Stimulated activated effector memory CD8-positive, alpha-beta T cell treated with anti-CD3 and anti-CD28 coated beads, Interleukin-12 subunit alpha, Interleukin-12 subunit beta, amount 100 ng/mL, for 72 hours (primary cell): ENCODE measurements at regions not wholly inside any gene's neighbourhood (a gene's known extent, or its start where the extent isn't known, plus 50 kb on each side); places are given as distances from the start of the nearest gene placed in this dataset.

Experiments used
- ATAC-seq: fragments of 150-1000 bp; cut with Tn5 transposase; 2 replicates; pipeline ENCODE4 v1.10.0; 2021
- DNase-seq, 2 donors: peaks; one replicate each; pipeline ENCODE4 v3.0.0; 2021 to 2022; ENCODE audit warnings: low spot score in 2 of 2
- H3K27ac Mint-ChIP-seq: one replicate; pipeline ENCODE4 v1.8.0; 2022; ENCODE audit warnings: mild to moderate bottlenecking, mixed read lengths
- H3K36me3 Mint-ChIP-seq: one replicate; pipeline ENCODE4 v1.8.0; 2022; ENCODE audit warnings: mild to moderate bottlenecking, mixed read lengths
- H3K4me1 Mint-ChIP-seq: one replicate; pipeline ENCODE4 v1.8.0; 2022; ENCODE audit warnings: mixed read lengths
- H3K4me3 Mint-ChIP-seq: one replicate; pipeline ENCODE4 v1.8.0; 2022; ENCODE audit warnings: mild to moderate bottlenecking, mixed read lengths
- H3K9me3 Mint-ChIP-seq: one replicate; pipeline ENCODE4 v1.8.0; 2022; ENCODE audit warnings: mixed read lengths

DNA sequence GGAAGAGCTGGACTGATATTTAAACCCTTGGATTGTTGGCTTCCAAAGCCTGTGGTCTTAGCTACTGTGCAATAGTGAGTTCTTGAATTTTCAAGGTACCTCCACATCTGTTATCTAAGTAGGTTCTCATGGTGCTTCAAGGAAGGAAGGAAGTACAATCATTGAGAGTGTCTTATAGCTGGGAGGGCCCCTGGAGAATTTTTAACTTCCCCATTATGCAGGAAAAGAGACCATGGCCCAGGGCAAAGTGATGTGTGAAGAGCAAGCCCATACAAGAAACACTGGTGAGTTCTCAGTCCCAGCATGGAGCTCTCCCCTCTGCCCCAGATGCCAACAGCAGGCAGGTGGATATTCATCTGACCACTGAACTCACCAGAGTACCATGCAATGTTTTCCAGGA, 169.0 kb upstream of the IRX6 start:
- H3K27ac Mint-ChIP-seq, result no peak overlapping the region
- peaks cover 5% of the 10 kb centered on the region for H3K9me3 Mint-ChIP-seq
- no peaks in the 10 kb centered on the region for H3K36me3 Mint-ChIP-seq
- ATAC-seq, result no peak
- no peaks in the 10 kb centered on the region for H3K4me1 Mint-ChIP-seq
- no peak overlapping the region for H3K4me3 Mint-ChIP-seq
- DNase-seq, result no peak

DNA sequence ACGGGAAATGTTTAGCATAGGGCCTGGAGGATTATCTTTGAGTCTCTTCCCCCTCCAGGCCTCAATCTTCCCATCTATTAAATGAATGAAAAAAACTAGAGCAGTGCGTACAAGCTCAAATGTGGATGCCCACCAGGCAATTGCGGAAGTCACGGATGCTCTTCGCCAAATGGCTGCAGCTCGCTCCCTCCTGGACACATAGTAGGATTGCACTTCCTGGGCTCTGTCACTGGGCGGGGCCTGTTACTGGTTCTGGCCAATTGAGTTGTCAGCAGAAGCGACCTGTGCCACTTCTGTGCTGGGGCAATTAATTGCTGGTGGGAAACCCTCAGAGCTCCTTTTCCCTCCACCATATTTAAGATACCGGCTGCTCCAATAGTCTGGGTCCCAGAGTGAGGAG, 168.2 kb upstream of the IRX6 start:
- no peak for ATAC-seq
- H3K4me1 Mint-ChIP-seq, result no peaks in the 10 kb centered on the region
- DNase-seq, result no peak
- peaks cover 5% of the 10 kb centered on the region for H3K9me3 Mint-ChIP-seq
- no peaks in the 10 kb centered on the region for H3K36me3 Mint-ChIP-seq
- no peak overlapping the region for H3K27ac Mint-ChIP-seq
- H3K4me3 Mint-ChIP-seq, result no peak overlapping the region

DNA sequence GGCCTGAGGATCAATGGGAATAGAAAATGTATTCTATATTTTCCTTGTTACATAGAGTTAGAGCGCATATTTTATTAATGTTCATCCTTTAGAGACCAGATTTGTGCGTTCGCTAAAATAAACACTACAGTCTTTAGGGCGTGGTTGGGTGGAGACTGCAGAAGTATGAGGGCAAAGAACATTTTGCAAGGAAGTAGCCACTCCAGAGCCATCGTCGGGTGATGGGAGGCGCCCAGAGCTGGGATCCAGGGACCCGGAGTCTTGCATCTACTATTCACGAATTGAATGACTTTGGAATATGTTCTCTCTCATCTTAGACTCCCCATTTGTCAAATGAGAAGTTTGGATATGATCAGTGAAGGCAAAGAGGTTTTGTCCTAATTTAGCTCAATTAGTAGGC, 154.2 kb upstream of the IRX6 start:
- Mint-ChIP-seq H3K9me3 (no peaks in the 10 kb centered on the region), H3K4me3 (no peak overlapping the region), H3K27ac (no peak overlapping the region), H3K4me1 (no peaks in the 10 kb centered on the region), H3K36me3 (no peaks in the 10 kb centered on the region)
- no peak for DNase-seq
- ATAC-seq, result no peak

DNA sequence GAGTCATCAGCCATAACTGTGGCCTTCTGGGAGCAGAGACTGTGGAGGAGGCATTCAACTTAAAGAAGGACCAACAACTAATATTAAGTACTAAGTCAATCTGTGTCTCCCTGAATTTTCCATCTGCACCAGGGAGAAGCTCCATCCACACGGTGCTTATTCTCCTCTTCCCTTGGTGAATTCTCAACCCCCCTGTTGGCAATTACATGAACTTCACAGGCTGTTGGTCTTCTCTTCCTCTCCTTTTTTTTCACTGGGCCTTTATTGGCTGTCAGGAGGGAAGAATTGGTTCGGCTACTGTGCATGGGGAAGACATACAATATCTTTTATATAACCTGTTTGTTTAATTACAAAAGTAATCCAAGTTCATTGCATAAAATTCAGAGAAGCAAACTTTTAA, 152.8 kb upstream of the IRX6 start:
- Mint-ChIP-seq H3K9me3 (no peaks in the 10 kb centered on the region), H3K4me3 (no peak overlapping the region), H3K4me1 (no peaks in the 10 kb centered on the region), H3K36me3 (no peaks in the 10 kb centered on the region), H3K27ac (no peak overlapping the region)
- no peak for DNase-seq
- ATAC-seq, result no peak

DNA sequence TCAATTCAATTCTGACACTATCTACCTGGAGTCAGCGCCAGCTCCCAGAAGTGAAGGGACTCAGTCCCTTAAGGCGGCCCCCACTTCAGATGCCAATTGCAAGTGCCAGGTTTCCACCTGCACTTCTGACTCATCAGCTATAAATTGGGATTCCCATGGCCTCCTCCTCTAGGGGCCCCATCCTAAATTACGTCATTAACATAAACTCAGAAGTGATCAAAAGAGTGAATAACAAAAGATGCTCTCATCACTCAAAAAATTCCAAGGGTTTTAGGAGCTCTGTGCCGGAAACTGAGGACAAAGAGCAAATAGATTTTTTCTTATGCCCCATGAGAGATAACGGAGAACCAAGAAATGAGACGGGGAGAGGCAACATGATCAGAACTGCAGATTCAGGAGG, 148.6 kb upstream of the IRX6 start:
- no peaks in the 10 kb centered on the region for H3K4me1 Mint-ChIP-seq
- no peak for DNase-seq
- H3K4me3 Mint-ChIP-seq, result no peak overlapping the region
- no peak overlapping the region for H3K27ac Mint-ChIP-seq
- H3K36me3 Mint-ChIP-seq, result no peaks in the 10 kb centered on the region
- no peak for ATAC-seq
- H3K9me3 Mint-ChIP-seq, result no peaks in the 10 kb centered on the region

DNA sequence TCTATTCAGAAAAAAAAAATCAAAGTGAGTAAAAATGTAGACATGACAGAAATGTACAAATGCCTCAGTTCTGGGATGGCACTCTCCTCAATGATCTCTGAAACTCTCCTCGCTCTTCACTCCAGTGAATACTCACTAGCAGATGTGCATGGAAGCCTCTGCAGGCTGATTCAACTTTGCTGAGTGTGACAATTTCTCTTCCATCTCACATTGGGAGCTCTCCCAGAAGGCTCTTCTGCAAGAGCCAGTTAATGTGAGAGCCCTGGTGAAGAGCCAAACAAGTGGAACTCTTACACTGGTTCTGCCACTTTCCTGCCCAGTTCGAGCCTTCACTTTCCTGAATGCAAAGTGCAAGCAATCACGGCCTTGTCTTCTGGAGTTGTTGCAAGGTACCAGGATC, 147.1 kb upstream of the IRX6 start:
- no peak overlapping the region for H3K4me3 Mint-ChIP-seq
- no peaks in the 10 kb centered on the region for H3K4me1 Mint-ChIP-seq
- no peaks in the 10 kb centered on the region for H3K36me3 Mint-ChIP-seq
- no peak overlapping the region for H3K27ac Mint-ChIP-seq
- no peak for DNase-seq
- ATAC-seq, result no peak
- H3K9me3 Mint-ChIP-seq, result no peaks in the 10 kb centered on the region

DNA sequence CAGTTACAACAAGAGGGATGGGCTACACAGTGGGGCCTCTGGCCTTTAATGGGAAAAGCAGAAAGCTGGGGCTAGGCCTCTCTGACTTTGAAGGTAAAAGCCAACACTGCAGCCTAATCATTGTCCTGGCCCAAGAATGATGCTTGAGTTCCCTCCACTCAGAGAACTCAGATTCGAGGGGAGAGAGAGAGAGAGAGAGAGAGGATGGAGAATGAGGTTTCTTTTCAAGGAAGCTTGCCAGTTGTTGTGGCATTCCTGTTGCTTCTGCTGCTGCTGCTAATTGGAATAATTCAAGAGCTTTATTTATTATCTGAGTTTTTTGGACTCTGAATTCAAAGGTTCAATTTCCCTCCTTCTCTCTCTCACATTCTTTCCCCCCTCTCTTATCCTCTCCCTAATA, 144.6 kb upstream of the IRX6 start:
- DNase-seq (no peak), ATAC-seq (no peak)
- Mint-ChIP-seq H3K36me3 (no peaks in the 10 kb centered on the region), H3K27ac (no peak overlapping the region), H3K9me3 (no peaks in the 10 kb centered on the region), H3K4me3 (no peak overlapping the region), H3K4me1 (no peaks in the 10 kb centered on the region)

DNA sequence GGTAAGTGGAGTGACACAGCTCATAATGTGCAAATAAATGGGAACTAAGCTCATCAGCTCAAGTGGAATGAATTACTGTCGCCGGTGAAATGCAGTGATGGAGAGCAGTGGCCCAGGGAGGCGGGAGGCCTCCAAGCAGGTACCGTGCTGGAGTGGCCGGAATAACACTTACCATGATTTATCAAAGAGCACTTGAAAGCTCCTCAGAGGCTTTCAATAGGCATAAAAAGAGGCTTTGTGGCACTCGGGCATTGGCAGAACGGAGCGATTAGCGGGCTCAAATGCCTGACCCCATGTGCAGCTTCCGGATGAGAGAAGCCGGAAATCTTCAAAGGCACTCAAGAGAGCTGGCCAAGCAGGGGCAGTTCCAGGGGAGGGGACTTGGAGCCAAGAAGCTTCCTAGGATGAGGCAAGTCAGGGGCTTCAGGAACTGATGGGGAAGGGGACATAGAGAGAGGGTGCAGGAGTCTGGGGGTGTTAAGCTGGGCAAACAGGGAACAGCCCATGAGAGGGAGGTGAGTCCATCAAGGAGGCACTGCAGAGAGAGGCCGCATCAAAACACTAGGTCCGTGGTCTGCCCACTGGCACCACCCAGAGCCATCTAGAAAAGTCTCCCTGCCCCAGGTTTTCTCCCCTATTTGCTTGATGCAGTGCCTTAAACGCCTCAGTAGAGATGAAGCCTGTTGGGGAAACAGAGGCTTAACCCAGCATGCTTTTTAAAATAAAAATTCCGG, 144.0 kb upstream of the IRX6 start:
- no peak overlapping the region for H3K27ac Mint-ChIP-seq
- no peaks in the 10 kb centered on the region for H3K36me3 Mint-ChIP-seq
- ATAC-seq, result no peak
- H3K4me3 Mint-ChIP-seq, result no peak overlapping the region
- H3K4me1 Mint-ChIP-seq, result no peaks in the 10 kb centered on the region
- no peak for DNase-seq
- no peaks in the 10 kb centered on the region for H3K9me3 Mint-ChIP-seq

DNA sequence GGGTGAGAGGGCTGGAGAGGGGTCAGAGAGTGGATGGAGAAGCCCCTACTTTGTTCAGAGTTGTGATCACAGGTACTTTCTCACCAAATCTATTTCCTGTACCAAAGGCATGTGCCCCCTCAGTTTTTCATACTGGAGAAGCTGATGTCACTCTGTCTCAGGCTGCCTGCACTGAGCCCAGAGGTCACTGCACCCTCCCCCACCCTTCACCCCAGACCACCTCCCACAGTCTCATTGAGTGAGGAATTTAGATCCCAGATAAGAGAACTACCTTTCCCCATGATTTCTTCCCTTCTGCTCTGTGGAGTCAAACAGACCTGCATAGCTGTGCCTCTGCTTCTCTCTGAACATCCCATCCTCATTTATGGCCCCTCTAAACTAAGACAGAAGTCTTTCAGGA, 140.0 kb upstream of the IRX6 start:
- no peaks in the 10 kb centered on the region for H3K36me3 Mint-ChIP-seq
- H3K9me3 Mint-ChIP-seq, result no peaks in the 10 kb centered on the region
- no peak overlapping the region for H3K27ac Mint-ChIP-seq
- ATAC-seq, result no peak
- no peaks in the 10 kb centered on the region for H3K4me1 Mint-ChIP-seq
- H3K4me3 Mint-ChIP-seq, result no peak overlapping the region
- no peak for DNase-seq

DNA sequence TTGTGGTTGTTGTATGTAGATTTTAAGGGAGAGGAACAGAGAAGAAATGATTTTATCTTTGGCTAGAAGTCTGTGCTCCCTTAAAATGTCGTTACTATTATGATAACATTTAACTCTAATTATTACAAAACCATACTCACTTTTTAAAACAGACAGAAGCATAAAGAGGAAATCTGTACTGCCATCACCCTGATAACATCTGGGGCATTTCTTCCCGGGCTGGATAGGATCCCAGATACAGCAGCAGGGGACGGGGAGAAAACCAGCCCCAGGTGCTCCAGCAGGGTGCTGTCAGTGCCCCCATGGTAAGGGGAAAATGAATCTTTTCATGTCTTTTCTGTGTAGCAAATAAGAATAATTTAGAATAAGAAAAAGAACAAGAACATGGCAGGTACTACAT, 139.4 kb upstream of the IRX6 start:
- no peak overlapping the region for H3K4me3 Mint-ChIP-seq
- no peak overlapping the region for H3K27ac Mint-ChIP-seq
- no peaks in the 10 kb centered on the region for H3K36me3 Mint-ChIP-seq
- H3K9me3 Mint-ChIP-seq, result no peaks in the 10 kb centered on the region
- no peaks in the 10 kb centered on the region for H3K4me1 Mint-ChIP-seq
- ATAC-seq (no peak), DNase-seq (no peak)

DNA sequence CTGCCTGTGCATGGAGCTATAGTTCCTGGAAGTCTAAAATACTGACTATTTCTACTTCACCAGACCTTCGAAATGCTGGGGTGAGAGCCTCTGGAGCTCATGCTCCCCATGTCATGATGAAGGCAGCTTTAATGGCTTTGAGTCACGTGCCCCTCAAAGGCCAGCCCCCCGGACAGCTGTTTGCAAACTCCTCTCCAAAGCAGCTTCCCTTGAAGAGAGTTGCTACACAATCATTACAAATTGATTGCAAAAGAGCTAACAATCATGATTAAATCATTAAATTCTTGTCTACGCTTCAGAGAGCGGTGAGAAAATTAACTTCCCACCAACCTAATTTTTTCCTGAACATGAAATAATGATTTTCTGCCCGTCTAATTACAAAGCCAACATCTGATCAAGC, 134.8 kb upstream of the IRX6 start:
- no peak for ATAC-seq
- H3K27ac Mint-ChIP-seq, result no peak overlapping the region

DNA sequence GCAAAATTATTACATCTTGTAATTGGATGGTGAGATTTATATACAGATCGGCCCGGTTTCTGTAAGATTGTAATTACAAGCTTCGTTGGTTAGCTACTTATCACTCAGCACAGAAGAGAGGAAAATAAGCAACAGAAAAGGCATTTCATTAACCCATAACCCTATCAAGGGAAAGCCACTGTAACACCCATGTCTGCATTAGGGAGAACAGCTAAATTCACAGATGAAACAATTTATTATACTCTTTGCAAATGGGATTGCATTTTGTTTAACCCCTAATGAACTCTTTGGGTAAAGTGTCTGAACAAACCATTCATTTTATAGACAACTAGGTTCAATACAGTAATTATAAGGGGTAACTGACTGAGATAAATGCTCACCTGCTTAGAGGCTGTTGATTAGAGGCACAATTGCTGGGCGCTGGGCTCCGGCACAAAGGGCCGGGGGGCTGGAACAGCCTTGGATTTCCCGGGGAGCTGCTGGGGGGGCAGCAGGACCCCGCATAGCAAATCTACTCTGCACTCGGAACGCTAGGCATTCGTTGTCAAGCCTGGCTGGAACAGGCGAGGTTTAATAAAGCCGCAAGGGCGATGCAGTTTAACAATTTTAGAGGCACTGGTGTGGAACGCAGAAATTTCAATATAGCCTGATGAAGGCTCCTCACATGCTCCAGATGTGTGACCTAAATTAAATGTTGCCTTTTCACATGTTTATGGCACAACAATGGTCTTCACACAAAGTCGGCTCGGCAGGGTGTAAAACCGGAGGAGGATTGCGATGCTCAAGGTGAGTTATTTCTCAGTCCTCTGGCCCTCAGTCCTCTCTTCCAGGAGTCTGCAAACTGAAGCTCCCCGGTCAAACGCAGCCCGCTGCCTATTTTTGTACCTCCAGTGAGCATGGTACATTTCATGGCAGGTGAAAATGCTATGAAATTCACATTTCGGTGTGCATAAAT, 134.0 kb upstream of the IRX6 start:
- H3K4me3 Mint-ChIP-seq, result no peak overlapping the region
- H3K9me3 Mint-ChIP-seq, result no peaks in the 10 kb centered on the region
- no peak for DNase-seq
- no peaks in the 10 kb centered on the region for H3K4me1 Mint-ChIP-seq
- no peak for ATAC-seq
- no peaks in the 10 kb centered on the region for H3K36me3 Mint-ChIP-seq
- H3K27ac Mint-ChIP-seq, result no peak overlapping the region

More for the DNA sequence above, 134.8 kb upstream of the IRX6 start:
- Mint-ChIP-seq H3K9me3 (no peaks in the 10 kb centered on the region), H3K36me3 (no peaks in the 10 kb centered on the region), H3K4me3 (no peak overlapping the region), H3K4me1 (no peaks in the 10 kb centered on the region)
- DNase-seq, result no peak

DNA sequence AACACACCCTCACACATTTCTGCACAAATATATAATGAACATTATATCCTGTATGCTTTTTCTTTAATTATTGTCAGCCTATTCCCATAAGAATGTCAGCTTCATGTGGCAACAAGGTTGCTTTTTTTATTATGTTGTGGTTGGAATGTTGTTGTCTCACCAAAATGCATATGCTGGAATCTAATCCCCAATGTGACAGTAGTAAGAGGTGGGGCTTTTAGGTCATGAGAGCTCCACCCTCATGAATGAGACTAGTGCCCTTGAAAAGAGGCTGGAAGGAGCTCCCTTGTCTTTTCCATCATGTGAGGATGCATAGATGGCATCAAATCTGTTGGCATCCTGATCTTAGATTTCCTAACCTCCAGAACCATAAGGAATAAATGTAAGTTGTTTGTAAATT, 131.3 kb upstream of the IRX6 start:
- no peak overlapping the region for H3K27ac Mint-ChIP-seq
- no peak for DNase-seq
- H3K4me3 Mint-ChIP-seq, result no peak overlapping the region
- no peaks in the 10 kb centered on the region for H3K36me3 Mint-ChIP-seq
- ATAC-seq, result no peak
- H3K4me1 Mint-ChIP-seq, result no peaks in the 10 kb centered on the region
- H3K9me3 Mint-ChIP-seq, result no peaks in the 10 kb centered on the region

DNA sequence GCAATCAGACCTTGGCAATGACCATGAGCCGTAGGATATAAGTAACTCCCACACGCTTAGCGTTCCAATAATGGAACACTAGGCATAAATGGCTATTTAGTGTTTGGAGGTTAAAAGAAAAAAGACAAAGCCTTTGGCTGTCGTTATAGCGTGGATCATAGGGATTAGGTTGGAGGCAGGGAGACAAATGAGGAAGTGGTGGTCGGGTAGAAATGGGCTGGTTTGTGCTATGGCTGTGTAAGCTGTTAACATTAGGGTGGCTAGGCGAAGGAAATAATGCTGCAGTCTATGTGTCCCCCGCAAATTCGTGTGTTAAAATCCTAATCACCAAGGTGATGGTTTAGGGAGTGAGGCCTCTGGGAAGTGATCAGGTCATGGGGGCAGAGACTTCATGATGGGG, 120.4 kb upstream of the IRX6 start:
- Mint-ChIP-seq H3K9me3 (peaks cover 3% of the 10 kb centered on the region), H3K36me3 (no peaks in the 10 kb centered on the region), H3K4me3 (no peak overlapping the region), H3K27ac (no peak overlapping the region), H3K4me1 (no peaks in the 10 kb centered on the region)
- DNase-seq, result no peak
- no peak for ATAC-seq

DNA sequence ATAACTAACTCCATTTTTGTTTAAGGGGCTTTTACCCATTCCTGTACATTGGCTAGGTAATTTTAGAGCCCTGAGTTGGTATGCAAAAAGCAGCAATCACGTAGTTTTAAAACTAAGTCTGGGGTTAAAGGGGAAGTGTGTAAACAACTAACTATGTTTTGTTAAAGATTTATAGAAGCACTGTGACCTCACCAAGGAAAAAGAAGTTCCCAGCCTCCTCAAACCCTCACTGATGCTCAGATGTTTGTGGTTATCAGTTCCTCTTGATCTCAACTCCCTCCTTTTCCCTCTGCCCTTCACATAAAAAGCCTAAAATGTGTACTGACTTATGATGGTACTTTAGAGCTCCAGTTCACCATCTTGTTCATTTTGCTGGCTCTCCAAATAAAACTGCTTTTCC, 119.9 kb upstream of the IRX6 start:
- Mint-ChIP-seq H3K9me3 (no peaks in the 10 kb centered on the region), H3K27ac (no peak overlapping the region), H3K4me1 (no peaks in the 10 kb centered on the region), H3K4me3 (no peak overlapping the region), H3K36me3 (no peaks in the 10 kb centered on the region)
- DNase-seq (no peak), ATAC-seq (no peak)

DNA sequence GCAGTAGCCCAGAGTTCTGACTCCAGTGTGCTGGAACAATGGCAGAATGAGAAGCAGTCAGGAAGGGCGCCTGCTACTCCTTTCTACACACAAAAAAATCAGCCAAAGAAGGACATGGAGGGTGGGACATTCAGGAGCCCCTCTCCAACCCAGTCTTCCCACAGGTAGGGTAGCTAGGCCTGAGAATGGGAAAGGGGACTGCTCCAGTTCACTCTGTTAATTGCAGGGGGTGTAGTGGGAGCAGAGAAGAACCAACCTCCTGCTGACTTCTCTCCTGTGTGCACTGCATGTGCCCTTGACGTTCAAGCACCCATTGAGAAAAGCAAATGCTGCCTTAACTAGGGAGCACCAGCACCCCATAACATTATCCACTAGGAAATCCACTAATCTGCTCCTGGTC, 119.1 kb upstream of the IRX6 start:
- no peak overlapping the region for H3K27ac Mint-ChIP-seq
- H3K36me3 Mint-ChIP-seq, result no peaks in the 10 kb centered on the region
- DNase-seq (no peak), ATAC-seq (peak; percentile 17)
- no peaks in the 10 kb centered on the region for H3K4me1 Mint-ChIP-seq
- H3K9me3 Mint-ChIP-seq, result no peaks in the 10 kb centered on the region
- H3K4me3 Mint-ChIP-seq, result no peak overlapping the region
